ENCODE measurements at regions not wholly inside any gene's neighbourhood (a gene's known extent, or its start where the extent isn't known, plus 50 kb on each side); places are given as distances from the start of the nearest gene placed in this dataset.
"Not testable (repeated sequence)": the region's sequence is repeated elsewhere in the genome, so short reads cannot be mapped to it uniquely, and the experiment has no call there.

DNA sequence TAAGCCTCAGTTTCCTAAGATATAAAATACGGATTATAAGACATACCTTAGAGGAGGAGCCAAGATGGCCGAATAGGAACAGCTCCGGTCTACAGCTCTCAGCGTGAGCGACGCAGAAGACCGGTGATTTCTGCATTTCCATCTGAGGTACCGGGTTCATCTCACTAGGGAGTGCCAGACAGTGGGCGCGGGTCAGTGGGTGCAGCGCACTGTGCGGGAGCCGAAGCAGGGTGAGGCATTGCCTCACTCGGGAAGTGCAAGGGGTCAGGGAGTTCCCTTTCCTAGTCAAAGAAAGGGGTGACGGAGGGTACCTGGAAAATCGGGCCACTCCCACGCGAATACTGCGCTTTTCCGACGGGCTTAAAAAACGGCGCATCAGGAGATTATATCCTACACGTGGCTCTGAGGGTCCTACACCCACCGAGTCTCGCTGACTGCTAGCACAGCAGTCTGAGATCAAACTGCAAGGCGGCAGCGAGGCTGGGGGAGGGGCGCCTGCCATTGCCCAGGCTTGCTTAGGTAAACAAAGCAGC, 1877.1 kb upstream of the C9orf72 start:
- not testable (repeated sequence) for DNase-seq

- DNase-seq = no peak
These were observed 1883.7 kb upstream of the C9orf72 start for GRCh38 chr9:29456940-29457339.

- DNase-seq = no peak
These were observed 1902.2 kb upstream of the C9orf72 start for GRCh38 chr9:29475471-29475870.

DNA sequence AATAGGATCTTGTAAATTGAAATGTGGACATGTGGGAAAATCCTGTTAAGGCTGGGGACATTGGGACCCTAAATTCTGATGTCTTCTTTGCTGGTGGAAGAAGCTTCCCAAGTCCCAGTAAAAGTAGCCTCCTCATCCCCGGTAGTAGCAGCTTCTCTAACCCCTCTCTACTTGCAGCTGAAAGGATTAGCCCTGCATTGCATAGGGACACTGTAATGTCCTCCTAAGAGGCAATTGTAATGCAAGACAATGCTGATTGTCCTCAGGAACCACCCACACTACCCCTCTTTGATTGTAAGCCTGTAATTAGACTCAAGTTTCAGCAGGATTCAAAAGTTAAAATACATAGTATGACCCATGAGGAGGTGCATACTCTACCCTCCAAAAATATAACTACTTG, 1938.4 kb upstream of the C9orf72 start:
- DNase-seq = no peak

- no peak for DNase-seq
These were observed 1941.1 kb upstream of the C9orf72 start for GRCh38 chr9:29514336-29514735.

GRCh38 chr9:29514862-29515261, 1941.6 kb upstream of the C9orf72 start:
- no peak for DNase-seq

DNA sequence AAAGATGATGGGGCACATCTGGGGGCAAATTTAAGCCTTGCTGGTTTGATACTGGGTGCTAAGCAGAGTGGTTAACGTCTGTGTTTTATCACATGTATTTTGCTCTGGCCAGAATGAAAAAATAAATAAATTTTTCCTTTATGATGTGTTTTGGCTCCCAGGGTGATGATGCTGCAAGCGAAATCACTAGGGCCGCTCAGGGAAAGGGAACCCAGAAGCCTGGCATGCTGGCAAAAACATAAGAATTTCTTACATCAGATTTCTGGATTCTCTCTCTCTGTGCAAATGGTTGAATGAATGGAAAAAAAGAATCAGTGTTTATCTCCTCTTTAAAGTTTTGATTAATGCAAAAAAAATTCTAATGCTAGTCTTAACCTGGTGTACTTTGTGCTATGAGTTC, 1975.2 kb upstream of the C9orf72 start:
- no peak for DNase-seq

DNA sequence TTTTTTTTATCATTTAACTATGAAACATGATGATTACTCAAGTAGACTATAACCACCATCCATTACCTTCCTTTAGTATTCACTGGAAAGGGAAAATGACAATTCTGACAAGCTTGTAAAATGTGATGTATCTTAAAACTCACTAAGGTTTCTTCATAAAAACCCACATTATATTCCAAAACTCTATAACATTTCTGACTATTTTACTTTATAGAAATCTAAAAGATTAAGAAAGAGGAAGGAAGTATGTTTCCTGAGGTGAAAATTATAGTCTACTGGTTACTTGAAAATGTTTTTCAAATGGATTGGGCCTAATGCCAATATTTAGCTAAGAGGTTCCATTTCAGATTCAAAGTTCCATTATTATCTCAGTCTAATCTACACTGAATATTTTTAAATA, 1982.2 kb upstream of the C9orf72 start:
- DNase-seq = no peak

GRCh38 chr9:29556317-29556716, 1983.0 kb upstream of the C9orf72 start:
- no peak for DNase-seq

GRCh38 chr9:29556746-29557145, 1983.5 kb upstream of the C9orf72 start:
- DNase-seq = no peak

GRCh38 chr9:29564564-29564963, 1991.3 kb upstream of the C9orf72 start:
- no peak for DNase-seq

- no peak for DNase-seq
These were observed 2001.9 kb upstream of the C9orf72 start for GRCh38 chr9:29575219-29575618.

- DNase-seq = no peak
These were observed 2015.1 kb upstream of the C9orf72 start for GRCh38 chr9:29588361-29588760.

DNA sequence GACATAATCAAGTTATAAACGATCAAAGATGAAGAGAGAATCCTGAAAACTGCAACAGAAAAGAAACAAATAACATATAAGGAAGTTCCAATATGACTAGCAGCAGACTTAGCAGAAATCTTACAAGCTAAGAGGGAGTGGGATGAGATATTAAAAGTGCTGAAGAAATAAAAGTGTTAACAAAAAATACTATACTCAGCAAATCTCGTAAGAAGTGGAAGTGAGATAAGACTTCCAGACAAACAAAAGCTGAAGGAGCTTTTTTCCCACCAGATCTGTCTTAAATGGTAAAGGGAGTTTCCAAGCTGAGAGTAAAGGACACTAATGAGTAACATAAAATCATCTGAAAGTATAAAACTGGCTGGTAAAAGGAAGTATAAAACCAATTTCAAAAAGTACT, 2036.0 kb upstream of the C9orf72 start:
- no peak for DNase-seq

DNA sequence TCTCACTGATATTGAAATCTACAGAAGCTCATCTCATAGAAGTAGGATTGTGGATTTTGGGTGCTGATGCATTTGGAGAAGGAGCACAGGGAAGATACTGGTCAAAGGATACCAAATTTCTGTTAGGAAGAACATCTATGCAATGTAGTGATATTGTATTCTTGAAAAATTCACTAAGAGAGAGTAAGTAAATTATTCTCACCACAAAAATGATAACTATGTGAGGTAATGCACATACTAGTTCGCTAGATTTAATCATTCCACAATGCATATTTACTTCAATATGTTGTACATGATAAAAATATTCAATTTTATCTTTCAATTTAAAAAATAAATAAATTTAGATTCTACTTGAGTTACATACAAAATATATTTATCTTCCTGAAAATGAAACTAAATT, 2040.5 kb upstream of the C9orf72 start:
- DNase-seq = no peak

GRCh38 chr9:29616844-29617243, 2043.6 kb upstream of the C9orf72 start:
- no peak for DNase-seq

DNA sequence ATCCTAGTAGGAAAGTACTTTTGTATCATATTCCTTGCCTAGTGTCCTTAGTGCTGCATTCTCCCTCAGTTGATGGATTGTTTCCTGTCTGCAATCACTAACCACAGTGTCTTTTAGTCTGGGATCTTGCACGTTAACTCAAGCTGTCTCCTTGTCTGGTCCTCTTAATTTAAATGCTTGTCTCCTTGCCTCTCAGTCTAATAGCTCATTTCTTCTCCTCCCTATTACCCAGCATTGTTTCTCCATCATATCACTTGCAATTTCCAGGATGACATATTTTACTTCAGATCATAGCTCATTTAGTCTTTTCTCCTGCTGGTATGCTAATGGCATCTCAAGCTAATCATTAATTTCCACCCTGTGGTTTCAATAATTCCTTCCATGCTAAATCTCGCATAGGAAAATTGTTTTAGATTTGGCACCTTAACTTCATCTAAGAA, 2052.0 kb upstream of the C9orf72 start:
- DNase-seq = no peak

DNA sequence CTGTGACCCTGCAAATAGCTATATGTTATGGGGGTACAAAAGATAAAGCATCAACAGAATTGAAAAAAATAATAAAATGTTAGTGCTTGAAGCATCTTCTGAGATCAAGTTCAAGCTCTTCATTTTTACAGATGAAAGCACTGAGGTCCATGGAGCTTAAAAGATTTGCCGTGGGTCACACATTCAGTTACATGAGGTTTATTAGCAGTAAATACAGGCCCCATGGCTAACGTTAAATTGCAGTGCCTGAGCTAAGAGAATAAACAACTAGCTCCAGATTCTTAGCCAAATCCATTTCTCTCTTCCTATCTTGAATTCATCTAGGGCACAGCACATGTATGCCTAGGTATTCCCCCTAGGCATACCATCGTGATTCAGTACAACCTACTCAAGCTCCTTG, 2052.7 kb upstream of the C9orf72 start:
- DNase-seq = no peak

- not testable (repeated sequence) for DNase-seq
These were observed 2055.6 kb upstream of the C9orf72 start for GRCh38 chr9:29628856-29629255.

GRCh38 chr9:29637471-29638237, 2064.4 kb upstream of the C9orf72 start:
- DNase-seq = no peak

GRCh38 chr9:29640507-29640906, 2067.2 kb upstream of the C9orf72 start:
- DNase-seq = no peak

DNA sequence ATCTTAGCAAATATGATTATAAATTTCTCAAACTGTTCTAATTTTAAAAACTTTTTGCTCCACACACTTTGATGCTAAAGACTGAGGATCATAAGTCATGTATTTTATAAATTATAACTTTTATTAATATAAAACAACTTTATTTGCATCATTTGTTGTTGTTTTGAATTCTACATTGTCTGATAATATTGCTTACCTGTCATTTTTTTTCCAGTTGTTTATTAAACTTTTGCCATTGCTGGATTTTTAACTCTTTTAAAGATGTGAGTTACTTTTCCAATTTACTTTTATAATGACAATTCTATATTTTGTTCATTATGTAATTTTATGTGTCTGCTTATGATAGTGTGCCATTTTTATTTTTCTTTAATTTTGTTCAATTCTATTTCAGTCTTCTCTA, 2071.2 kb upstream of the C9orf72 start:
- DNase-seq = no peak

DNA sequence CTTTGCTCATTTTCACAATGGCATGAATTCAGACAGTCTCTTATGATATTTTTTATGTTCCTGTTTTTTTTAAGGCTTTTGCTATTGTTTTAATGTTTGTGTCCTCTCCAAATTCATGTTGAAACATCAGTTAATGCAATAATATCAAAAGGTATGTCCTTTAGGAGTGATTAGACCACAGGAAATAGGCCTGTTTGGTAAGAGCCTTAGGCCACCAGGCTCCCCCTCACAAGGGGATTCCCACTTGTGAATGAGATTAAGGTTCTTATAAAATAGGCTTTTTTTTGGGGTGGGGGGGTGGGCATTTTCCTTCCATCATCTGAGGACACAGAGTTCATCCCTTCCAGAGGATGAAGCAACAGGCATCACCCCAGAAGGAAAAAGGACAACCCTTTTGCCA, 2074.2 kb upstream of the C9orf72 start:
- DNase-seq = no peak

GRCh38 chr9:29648132-29648531, 2074.9 kb upstream of the C9orf72 start:
- DNase-seq = no peak

GRCh38 chr9:29648601-29649000, 2075.3 kb upstream of the C9orf72 start:
- DNase-seq = no peak
